ENCODE measurements at regions not wholly inside any gene's neighbourhood (a gene's known extent, or its start where the extent isn't known, plus 50 kb on each side); places are given as distances from the start of the nearest gene placed in this dataset.

DNA sequence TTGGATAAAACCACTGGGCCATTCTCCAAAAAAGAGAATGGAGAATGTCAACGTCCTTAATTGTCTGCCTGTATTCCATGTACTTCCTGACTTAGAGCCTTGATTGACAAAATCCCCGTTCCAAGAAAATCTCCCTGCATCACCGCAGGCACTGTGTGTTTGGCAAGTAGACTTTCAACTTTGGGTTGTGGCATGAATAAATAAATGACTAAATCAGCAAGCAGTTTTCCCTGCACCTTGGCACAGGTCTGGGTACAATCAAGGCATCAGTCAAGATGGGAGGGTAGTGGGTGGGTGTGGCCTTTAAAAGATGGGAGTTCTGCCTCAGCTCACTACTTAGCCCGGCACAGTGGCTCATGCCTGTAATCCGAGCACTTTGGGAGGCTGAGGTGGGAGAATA, 248.5 kb upstream of the RPL38 start:
- no peak for DNase-seq (ENCODE audit: low spot score)

DNA sequence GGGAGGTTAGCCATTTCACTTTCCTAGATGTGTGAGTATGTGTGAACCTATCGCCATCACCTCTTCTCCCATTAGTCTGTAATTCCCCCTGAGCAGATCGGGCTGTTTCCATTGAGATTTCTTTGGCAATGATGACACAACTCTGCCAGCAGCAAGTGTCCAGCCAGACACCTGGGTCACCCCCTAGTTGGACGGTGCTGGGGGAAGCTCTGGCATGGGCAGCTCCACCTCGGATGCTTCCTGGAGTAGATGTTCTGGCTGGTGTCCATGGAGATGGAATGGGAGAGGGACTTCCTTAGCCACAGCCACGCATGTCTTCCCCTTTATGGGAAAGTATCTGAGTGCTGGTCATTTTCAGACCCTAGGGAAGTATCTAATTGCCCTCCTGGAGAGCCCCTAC, 247.9 kb upstream of the RPL38 start:
- DNase-seq (ENCODE audit: low spot score) = no peak

DNA sequence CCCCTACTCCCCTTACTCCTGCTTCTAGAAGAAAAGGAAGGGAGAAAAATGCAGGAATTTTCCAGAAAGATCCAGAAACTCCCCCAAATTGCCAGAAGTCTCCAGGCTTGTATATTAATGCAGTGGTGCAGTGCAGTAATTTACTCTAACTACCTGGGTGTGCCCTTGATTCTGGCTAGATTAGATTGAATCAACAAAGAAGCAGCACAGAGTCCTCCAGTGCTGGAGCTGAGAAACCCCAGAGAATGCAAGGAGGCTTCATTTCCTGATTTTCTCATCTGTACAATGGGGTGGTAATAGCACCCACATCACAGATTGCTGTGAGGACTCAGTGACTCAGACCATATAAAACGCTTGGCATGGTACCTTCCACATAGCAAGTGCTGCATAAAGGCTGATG, 247.3 kb upstream of the RPL38 start:
- no peak for DNase-seq (ENCODE audit: low spot score)

DNA sequence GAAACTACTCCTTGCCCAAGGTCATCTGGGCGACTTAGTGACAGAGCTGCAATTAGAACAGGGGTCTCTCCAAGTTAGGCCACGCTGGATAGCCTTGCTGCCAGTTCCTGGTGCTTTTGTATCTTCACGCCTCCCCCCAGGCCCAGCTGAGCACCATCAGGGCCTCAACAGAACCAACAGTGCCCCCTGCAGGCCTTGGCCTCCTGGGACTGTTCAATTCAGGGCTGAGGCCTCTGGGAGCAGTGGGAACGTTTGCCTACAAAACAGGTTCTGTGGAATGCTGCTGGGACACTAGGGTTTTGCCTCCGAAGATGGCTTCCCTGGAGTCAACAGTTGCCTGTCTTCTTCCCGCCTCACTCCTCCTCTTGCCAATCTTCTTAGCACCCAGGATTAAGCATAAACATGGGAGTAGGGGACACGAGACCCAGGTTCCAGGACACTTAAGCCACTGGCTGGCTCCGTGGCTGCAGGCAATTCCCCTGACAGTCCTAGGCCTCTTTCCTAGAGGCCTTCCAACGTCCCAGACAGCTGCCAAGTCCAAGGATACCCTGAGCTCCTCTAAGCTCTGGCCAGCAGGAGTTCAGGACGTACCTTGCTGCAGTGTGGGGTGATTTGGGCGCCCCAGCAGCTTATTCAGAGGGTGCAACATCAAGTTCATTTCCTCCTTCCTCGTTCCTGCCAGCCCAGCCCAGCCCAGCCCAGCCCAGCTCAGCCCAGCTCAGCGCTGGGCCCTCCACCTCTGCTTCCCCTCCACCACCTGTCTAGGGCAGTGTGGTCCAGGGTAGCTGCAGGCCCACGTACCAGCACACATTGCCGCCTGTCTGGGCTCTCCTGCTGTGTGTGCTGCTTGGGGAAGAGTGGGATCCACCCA, 246.6 kb upstream of the RPL38 start:
- DNase-seq (ENCODE audit: low spot score) = peak; percentile 93

DNA sequence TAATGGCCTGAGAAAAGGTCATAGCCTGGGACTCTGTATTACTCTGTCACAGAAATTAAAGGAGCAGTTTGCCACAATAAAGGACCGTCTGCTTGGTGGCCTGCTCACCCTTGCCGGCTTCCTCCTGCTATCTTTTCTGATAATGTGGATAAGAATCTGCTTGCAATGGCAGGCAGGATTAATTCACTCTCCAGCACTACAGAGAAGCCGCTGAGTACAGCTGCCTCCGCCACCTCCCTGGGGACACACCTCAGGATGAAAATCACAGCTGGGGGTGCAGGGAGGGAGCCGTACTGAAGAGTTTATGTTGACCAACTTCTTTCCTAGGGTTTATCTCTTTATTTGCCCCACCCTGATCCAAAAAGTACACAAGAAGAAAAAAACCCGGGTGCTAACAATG, 245.9 kb upstream of the RPL38 start:
- no peak for DNase-seq (ENCODE audit: low spot score)

DNA sequence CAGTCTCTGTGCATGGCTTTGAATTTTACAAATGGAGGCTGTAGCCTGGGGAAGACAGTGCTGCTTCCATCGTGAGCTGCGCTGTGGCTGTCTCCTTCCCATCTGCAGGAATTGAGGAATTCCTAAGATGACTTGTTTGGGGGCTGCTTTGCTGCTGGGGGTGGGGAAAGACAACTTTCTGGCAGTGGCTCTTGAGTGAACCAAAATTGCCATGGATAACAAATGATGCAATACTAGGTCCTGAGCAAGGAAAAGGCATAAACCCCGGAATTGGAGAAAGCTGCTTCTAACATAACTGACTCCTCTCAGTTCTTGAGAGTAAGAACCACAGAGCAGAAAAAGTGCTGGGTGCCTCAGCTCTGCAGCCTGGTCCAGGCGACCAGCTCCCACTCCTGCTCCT, 245.0 kb upstream of the RPL38 start:
- DNase-seq (ENCODE audit: low spot score) = no peak

DNA sequence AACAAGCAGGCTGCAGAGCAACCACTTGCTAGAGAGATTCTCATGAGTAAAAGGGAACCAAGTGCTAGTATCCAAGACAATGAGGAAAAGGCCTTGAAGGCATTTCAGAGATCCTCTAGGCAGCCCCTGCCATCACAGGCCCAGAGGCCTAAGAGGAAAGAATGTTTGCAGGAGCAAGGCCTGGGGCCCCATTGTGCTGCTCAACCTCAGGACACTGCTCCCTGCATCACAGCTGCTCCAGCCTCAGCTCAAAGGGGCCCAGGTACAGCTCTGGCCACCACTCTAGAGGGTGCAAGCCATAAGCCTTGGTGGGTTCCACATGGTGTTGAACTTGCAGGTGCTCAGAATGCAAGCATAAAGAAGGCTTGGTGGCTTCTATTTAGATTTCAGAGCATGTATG, 243.0 kb upstream of the RPL38 start:
- DNase-seq (ENCODE audit: low spot score) = no peak

DNA sequence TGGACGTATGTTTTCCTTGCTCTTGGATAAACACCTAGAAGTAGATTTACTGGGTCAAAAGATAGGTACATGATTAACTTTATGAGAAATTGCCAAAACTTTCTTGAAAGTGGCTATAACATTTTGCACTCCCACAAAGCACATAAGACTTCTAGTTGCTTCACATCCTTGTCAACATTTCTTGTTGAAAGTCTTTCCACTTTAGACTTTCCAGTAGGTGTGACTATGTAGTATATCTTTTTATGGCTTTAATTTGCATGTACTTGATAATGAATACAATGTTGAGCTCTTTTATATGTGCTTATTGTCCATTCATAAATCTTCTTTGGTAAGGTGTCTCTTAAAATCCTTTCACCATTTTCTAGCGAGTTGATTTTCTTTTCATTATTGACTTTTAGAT, 241.2 kb upstream of the RPL38 start:
- no peak for DNase-seq (ENCODE audit: low spot score)

DNA sequence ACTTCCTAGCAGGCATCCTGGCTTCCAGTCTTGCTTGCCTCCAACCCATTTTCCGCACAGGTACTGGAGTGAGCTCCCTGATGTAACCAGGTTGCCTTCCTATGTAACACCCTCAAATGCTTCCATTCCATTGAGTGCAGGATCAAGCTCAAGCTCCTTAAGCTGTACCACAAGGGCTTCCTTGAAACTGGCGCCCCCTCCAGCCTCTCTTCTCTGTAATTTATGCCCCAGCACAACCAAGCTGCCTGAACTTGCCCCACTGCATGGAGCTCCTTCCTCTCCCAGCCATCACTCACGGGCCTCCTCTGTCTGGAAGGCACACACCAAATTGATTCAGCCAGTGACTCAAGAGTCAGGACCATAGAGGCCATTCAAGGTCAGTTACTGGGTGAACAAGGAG, 234.8 kb upstream of the RPL38 start:
- DNase-seq (ENCODE audit: low spot score) = no peak

DNA sequence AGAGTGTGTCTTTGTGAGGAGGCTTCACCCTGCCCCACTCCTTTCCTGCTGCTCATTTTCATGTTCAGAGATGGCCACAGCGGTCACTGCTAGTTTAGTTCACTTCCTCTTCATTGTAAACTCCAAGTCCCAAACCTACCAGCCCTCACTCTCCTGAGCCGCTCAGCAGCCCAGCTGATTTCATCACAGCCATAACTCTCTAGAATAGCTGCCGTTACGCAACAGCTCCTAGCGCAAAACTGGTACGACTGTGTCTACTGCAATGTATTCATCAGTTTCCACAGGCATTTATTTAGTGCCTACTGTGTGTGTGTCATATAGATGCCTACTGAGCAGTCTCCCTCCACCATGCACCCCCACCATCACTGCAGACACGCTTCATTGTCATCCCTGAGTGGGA, 233.5 kb upstream of the RPL38 start:
- no peak for DNase-seq (ENCODE audit: low spot score)

DNA sequence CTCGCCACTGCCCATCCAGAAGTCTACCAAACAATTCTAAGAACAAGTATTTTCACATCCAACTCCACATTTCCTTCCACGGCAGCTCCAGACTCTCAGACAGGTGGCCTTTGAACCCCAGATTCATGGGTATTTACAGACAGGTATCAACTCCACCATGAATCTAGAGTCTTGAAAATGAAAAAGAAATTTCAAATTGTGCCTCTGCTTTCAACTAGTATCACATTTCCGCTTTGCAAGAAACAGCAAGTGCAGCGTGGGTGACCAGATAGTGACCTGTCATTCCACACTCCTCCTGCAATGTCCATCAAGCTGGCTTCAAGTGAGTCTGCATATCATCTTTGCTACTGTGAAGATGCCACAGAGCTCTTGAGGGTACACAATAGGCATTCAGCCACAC, 232.4 kb upstream of the RPL38 start:
- DNase-seq (ENCODE audit: low spot score) = no peak

DNA sequence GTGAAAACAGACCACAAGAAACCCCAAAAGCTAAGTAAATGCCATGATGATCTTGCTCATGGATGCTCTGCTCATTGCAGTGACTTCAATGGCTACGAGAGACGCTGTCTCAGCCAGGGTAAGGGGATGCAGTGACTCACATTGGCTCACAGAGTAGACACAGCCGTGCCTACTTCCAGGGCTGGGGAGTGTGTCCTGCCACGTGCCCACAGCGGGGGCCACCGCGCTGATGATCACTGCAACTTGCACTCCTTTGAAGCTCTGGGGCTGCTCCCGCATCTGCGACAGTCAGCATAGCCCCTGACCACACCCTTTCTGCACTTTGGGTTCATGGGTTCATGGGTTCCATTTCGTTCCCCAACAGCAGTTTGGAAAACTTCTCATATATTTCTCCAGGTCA, 231.4 kb upstream of the RPL38 start:
- DNase-seq (ENCODE audit: low spot score) = no peak

DNA sequence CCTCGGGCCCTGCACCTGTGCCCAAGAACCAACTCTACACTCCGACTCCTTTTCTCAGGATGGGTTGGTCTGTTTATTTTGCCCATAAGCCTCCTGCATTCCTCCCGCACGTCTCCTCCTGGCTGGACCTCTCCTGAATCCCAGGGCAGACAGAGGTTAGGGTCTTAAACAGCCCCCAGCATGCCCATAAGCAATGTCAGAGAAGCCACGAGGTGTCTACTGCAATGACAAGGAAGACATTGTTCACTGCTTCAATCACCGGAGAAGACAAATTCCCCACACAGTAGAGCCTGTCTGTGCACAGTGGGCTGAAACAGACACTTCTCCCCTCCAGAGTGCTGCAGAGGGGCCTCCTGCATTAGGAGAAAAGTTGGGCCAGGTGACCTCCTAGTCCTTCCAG, 230.6 kb upstream of the RPL38 start:
- DNase-seq (ENCODE audit: low spot score) = no peak

DNA sequence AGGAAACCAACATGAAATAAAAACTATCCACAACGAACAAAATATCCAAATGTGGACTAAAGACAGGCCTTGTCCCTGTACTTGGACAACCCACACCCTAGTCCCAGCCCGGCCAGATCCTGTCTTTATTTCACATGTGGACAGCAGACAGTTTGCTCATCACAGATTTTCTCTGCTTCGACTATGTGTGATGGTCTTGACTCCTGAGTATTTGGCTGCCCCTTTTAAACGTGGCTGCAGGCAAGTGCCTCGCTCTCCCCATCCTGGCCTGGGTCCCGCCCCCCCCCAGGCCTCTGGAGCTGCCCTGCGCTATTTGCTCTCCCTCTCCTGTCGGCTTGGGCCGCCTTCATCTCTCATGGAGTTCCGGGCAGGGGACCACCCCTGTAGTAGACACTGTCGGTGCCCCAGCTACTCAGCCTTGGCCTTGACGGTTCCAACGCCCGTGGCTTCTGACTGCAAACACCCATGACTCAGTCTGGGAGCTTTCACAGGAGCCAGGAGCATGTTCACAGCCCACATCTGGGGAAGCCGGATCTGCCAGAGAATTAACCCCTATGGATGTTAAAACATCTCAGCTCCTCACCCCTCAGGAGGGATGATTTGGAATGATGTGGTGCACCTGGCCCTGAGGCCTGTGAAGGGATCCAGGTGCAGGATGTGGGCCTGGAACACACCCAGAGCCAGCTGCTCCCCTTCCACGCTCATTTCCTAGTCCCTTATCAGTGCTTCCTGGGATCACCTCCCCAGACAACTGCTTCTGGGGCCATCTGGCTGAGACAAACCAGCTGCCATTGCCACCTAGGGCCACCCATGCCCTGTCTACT, 229.7 kb upstream of the RPL38 start:
- no peak for DNase-seq (ENCODE audit: low spot score)

DNA sequence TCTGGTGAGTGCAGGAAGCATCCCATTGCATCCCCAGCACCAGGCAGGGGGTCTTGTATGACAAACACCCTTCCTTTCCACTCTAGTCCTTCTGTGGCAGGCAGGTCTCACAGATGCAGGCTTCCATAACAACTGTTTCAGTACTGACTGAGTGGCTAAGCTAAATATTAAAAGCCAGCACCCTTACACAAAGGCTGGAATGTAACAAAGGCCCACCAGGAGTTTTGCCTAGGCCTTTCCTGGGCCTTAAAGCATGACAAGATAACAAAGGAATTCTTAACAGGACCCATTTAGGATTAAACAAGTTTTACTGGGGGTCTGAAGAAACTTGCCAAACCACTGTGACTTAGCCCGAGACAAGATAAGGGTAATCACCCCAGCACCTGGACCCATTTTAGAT, 228.9 kb upstream of the RPL38 start:
- no peak for DNase-seq (ENCODE audit: low spot score)

DNA sequence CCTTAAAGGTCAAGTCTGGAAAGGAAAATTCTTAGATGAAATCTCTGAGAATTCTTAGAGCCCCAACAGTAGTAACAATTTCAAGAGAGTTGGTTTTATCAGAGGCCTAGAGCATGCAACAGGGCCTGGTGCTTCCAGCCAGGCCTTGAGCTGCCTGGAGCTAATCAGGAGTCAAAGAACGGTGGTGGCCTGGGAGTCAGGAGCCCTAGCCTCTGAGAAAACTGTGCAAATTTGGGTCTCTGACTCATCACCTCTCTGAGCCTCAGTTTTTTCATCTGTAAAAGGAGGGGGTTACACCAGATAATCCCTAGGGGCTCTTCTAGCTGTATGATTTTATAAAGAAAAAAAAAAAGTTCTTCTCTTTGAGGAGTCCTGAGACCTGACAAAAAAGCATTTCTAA, 227.3 kb upstream of the RPL38 start:
- DNase-seq (ENCODE audit: low spot score) = no peak

DNA sequence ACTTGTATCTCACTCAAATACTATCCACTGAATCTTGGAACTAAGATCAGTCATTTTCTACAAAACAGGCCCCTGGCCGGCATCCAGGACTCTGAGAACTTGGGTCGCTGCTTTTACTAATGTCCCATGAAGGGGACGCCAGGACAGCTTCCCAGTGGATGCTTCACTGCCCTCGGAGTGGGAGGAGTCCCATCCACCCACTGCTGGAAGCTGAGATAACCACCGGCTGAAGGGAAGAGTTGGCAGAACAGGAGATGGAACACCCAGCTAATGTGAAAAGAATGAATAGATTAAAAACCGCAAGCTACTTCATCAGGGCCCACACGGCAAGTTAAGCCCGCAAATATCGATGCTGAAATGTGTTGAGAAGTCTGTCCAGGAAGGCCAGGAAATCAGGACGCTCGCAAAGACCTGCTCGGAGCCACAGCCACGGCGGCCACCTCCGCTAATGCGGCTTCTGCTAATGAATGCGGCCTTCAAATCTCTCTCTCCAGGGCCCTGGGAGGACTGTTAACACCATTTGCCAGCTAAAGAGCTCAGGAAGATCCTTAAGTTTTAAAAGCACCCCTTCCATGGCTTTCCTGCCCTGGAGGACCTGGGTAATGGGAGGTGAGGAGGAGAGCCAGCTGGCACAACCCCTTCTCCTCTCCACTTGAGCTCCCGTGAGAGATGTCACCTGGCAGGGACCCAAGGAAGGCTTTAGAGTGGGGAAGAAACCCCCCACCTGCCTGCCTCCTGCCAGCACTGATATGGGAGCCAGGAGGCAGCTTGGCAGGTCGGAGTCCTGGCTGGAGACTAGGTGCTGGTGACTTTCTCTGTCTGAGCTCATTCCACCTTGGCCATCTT, 226.6 kb upstream of the RPL38 start:
- no peak for DNase-seq (ENCODE audit: low spot score)

DNA sequence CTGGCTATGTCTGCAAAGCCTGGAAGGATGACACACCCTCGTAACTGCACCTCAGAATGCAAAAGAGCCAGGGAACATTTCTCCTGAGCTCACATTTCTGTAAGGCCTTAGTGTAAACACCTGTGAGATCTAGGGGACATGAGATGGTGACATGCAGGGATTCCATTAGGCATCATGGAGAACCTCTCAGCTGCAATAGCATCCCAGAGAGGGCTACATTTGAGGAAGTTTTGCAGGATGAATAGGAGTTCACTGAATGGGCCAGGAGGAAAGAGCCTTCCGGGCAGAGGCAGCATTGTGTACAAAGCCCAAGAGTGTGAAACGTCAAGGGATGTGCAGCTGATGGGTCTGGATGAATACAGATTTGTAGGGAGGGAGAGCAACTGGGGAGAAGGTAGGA, 223.0 kb upstream of the RPL38 start:
- DNase-seq (ENCODE audit: low spot score) = no peak

DNA sequence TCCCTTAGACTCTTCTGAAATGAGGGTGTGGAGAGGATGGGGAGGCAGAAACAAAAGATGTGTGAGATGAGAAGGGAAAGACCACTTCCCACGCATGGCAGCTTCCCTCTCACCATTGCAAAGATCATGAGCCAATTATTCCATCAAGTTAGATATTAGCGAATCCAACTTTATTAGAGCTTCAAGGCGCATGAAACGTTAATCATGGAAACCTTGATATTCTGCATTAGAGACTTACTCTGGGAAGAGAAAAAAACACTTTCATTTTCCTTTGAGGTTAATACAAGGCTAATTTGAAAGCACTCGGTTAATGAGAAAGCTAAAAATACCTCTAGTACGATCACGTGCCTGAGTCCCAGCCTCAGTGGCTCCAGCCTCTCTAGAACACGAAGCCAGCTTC, 220.6 kb upstream of the RPL38 start:
- no peak for DNase-seq (ENCODE audit: low spot score)

DNA sequence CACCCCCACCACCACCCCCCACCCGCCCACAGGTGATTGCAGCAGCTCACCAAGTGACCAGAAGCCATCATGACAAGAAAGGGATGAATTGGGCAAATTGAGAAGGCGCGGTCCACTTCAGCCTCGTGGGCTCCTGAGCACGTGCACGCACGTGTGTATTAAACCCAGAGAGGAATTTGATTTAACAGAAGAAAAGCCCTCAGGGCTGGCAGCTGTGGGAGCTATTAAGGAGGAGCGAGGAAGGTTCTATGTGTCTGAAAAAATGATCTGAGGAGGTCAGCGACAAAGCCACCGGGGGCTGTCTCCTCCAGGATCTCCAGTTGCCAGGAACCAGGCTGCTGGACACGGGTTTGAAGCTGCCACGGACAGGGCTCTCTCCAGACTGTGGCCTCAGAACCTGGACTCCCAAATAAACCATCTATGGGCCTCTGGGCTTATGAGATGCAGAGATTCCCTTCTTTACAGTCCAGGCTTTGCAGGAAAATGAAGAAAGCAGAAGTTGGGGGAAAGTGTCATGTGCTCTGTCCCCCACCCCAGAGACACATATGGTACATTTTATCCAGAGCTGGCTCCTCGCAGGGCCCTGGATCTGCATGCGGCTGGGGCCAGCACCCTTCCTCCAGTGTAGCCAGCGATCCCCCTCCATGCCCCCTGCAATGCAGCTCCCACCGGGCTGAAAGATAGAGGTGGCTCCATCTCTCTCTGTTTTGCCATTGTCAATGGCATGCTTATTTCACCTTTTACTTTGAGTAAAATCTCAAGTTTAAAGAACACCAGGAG, 219.7 kb upstream of the RPL38 start:
- no peak for DNase-seq (ENCODE audit: low spot score)

DNA sequence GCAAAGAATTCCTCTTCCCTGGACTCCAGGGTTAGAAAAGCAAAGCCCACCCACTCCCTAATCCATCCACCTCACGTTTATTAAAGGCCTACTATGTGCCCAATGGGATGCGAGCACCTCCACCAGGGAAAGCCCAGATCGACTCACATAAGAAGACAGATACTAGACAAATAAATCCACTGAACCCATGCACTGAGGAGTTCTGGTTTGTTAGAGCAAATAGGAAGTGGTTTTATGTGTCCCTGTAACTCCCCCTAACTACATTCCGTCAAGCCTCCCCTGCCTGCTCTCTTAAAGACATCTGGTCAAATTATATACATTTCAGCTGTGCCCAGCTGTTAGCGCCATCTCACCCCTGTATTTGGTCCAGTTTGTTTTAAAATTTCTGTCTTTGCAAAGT, 218.5 kb upstream of the RPL38 start:
- DNase-seq (ENCODE audit: low spot score) = no peak

DNA sequence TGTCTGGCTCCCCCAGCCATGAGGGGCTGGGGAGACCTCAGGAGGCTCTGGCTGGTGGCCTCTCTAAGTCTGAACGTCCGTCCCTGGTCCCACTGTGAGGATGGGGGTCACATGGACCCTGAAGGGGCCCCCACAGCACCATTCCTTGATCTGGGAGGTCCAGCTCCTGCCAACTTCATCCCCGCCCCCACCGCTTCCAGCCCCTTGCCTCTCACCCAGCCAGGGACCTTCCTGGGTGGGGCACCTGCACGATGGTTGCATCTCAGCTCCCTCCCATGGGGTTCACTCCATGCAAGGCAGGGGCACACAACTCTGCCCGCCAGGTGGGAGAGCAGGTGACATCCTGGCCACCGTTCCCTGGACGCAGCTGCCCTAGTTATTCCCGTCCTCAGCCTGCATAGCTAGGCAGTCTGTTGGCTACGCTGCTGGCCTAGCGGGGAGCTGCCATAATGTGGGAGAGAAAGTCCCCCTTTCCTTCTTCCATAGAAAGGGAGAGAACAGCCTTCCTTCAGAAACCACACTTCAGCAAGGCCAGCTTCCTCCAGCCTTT, 217.9 kb upstream of the RPL38 start:
- DNase-seq (ENCODE audit: low spot score) = no peak
